ENCODE measurements at regions not wholly inside any gene's neighbourhood (a gene's known extent, or its start where the extent isn't known, plus 50 kb on each side); places are given as distances from the start of the nearest gene placed in this dataset.

DNA sequence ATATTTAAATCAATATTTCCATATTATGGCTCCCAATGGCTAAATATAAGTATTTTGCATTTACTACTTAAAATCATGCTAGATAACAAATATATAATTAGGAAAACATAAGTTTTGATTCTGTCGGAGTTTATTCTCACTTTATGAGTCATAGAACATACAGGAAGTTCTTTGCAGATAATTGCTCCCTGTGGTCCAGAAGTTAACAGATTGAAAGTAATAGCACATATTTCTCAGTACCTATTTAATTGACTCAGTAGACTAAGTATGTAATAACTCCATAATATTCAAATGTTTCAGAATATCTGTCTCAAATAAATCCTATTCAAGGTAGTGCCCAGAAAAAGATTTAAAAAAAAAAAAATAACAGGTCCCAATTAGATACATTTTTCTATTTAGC lies 806.0 kb upstream of the ATXN7L3B start:
- TF ChIP-seq POLR2A (IDR thresholded peaks at IDR 0.05) = no peak
- TF ChIP-seq CTCF (IDR thresholded peaks at IDR 0.05) = no peak
